ENCODE measurements at regions not wholly inside any gene's neighbourhood (a gene's known extent, or its start where the extent isn't known, plus 50 kb on each side); places are given as distances from the start of the nearest gene placed in this dataset.

DNA sequence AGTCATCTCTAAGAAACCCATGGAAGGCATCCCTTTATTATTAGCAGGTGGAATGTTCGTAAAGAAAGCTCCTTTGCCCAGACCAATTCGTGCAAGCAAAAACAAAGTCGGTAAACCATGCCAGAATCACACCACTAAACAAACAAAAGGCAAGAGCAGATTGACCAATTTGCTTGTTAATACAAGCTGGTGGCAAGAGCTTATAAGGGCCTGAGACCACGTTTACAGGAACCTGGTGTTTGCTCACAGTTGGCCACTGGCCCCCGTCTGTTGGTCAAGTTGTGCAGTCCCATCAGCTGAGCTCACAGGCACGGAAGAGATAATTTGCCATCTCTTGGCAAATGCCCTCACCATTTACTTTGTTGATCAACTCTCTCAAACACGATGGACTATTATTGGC, 342.2 kb upstream of the MKI67 start:
- TF ChIP-seq, protein P1, sequence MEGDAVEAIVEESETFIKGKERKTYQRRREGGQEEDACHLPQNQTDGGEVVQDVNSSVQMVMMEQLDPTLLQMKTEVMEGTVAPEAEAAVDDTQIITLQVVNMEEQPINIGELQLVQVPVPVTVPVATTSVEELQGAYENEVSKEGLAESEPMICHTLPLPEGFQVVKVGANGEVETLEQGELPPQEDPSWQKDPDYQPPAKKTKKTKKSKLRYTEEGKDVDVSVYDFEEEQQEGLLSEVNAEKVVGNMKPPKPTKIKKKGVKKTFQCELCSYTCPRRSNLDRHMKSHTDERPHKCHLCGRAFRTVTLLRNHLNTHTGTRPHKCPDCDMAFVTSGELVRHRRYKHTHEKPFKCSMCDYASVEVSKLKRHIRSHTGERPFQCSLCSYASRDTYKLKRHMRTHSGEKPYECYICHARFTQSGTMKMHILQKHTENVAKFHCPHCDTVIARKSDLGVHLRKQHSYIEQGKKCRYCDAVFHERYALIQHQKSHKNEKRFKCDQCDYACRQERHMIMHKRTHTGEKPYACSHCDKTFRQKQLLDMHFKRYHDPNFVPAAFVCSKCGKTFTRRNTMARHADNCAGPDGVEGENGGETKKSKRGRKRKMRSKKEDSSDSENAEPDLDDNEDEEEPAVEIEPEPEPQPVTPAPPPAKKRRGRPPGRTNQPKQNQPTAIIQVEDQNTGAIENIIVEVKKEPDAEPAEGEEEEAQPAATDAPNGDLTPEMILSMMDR (IDR thresholded peaks at IDR 0.05; ENCODE audit: partially characterized antibody, unreplicated experiment), result no peak
- Mint-ChIP-seq H3K36me3 (ENCODE audit: unreplicated experiment) (peaks cover 5% of the 10 kb centered on the region), H3K27ac (ENCODE audit: unreplicated experiment) (no peak overlapping the region), H3K9me3 (ENCODE audit: unreplicated experiment) (peaks cover 7% of the 10 kb centered on the region), H3K4me3 (ENCODE audit: unreplicated experiment) (no peak overlapping the region), H3K4me1 (ENCODE audit: low read depth, unreplicated experiment) (peaks cover 5% of the 10 kb centered on the region), H3K27me3 (ENCODE audit: unreplicated experiment) (peaks cover 3% of the 10 kb centered on the region)
- no peak for DNase-seq

- DNase-seq, result no peak
- Mint-ChIP-seq H3K36me3 (ENCODE audit: unreplicated experiment) (peaks cover 5% of the 10 kb centered on the region), H3K27me3 (ENCODE audit: unreplicated experiment) (peaks cover 5% of the 10 kb centered on the region), H3K4me1 (ENCODE audit: low read depth, unreplicated experiment) (no peaks in the 10 kb centered on the region), H3K4me3 (ENCODE audit: unreplicated experiment) (no peak overlapping the region), H3K27ac (ENCODE audit: unreplicated experiment) (no peak overlapping the region), H3K9me3 (ENCODE audit: unreplicated experiment) (peaks cover 8% of the 10 kb centered on the region)
- TF ChIP-seq, protein P1 (IDR thresholded peaks at IDR 0.05; ENCODE audit: partially characterized antibody, unreplicated experiment), result no peak
These were observed 343.3 kb upstream of the MKI67 start for GRCh38 chr10:128469515-128469914.

- no peak overlapping the region for H3K27ac Mint-ChIP-seq (ENCODE audit: unreplicated experiment)
- no peak for DNase-seq
- H3K36me3 Mint-ChIP-seq (ENCODE audit: unreplicated experiment), result peaks cover 5% of the 10 kb centered on the region
- no peak overlapping the region for H3K4me3 Mint-ChIP-seq (ENCODE audit: unreplicated experiment)
- TF ChIP-seq, protein P1 (IDR thresholded peaks at IDR 0.05; ENCODE audit: partially characterized antibody, unreplicated experiment), result no peak
- H3K4me1 Mint-ChIP-seq (ENCODE audit: low read depth, unreplicated experiment), result no peaks in the 10 kb centered on the region
- peaks cover 4% of the 10 kb centered on the region for H3K9me3 Mint-ChIP-seq (ENCODE audit: unreplicated experiment)
- peaks cover 5% of the 10 kb centered on the region for H3K27me3 Mint-ChIP-seq (ENCODE audit: unreplicated experiment)
These were observed 344.2 kb upstream of the MKI67 start for GRCh38 chr10:128470321-128470965.

- Mint-ChIP-seq H3K27me3 (ENCODE audit: unreplicated experiment) (peaks cover 5% of the 10 kb centered on the region), H3K36me3 (ENCODE audit: unreplicated experiment) (peaks cover 2% of the 10 kb centered on the region), H3K4me1 (ENCODE audit: low read depth, unreplicated experiment) (no peaks in the 10 kb centered on the region), H3K27ac (ENCODE audit: unreplicated experiment) (no peak overlapping the region), H3K4me3 (ENCODE audit: unreplicated experiment) (no peak overlapping the region), H3K9me3 (ENCODE audit: unreplicated experiment) (peaks cover 2% of the 10 kb centered on the region)
- TF ChIP-seq, protein P1 (IDR thresholded peaks at IDR 0.05; ENCODE audit: partially characterized antibody, unreplicated experiment), result no peak
- DNase-seq, result no peak
These were observed 344.9 kb upstream of the MKI67 start for GRCh38 chr10:128471151-128471550.

GRCh38 chr10:128472196-128472595, 346.0 kb upstream of the MKI67 start:
- H3K27me3 Mint-ChIP-seq (ENCODE audit: unreplicated experiment), result peaks cover 4% of the 10 kb centered on the region
- no peak for DNase-seq
- TF ChIP-seq, protein P1 (IDR thresholded peaks at IDR 0.05; ENCODE audit: partially characterized antibody, unreplicated experiment), result no peak
- H3K4me3 Mint-ChIP-seq (ENCODE audit: unreplicated experiment), result no peak overlapping the region
- no peaks in the 10 kb centered on the region for H3K36me3 Mint-ChIP-seq (ENCODE audit: unreplicated experiment)
- no peak overlapping the region for H3K27ac Mint-ChIP-seq (ENCODE audit: unreplicated experiment)
- peaks cover 2% of the 10 kb centered on the region for H3K9me3 Mint-ChIP-seq (ENCODE audit: unreplicated experiment)
- H3K4me1 Mint-ChIP-seq (ENCODE audit: low read depth, unreplicated experiment), result no peaks in the 10 kb centered on the region
